ENCODE measurements at regions not wholly inside any gene's neighbourhood (a gene's known extent, or its start where the extent isn't known, plus 50 kb on each side); places are given as distances from the start of the nearest gene placed in this dataset.

- no peak for DNase-seq
Observed at GRCh38 chr2:17124575-17125318, 393.5 kb downstream of the RAD51AP2 start.

GRCh38 chr2:17122887-17123501 is 395.2 kb downstream of the RAD51AP2 start:
- DNase-seq, result no peak

GRCh38 chr2:17115466-17115865 is 402.8 kb downstream of the RAD51AP2 start:
- no peak for DNase-seq

GRCh38 chr2:17115042-17115441 is 403.2 kb downstream of the RAD51AP2 start:
- no peak for DNase-seq

GRCh38 chr2:17107871-17108270 is 410.4 kb downstream of the RAD51AP2 start:
- no peak for DNase-seq

- no peak for DNase-seq
Observed at GRCh38 chr2:17107151-17107550, 411.1 kb downstream of the RAD51AP2 start.

GRCh38 chr2:17106418-17106817 is 411.8 kb downstream of the RAD51AP2 start:
- no peak for DNase-seq

GRCh38 chr2:17104454-17104853 is 413.8 kb downstream of the RAD51AP2 start:
- DNase-seq, result no peak

GRCh38 chr2:17101596-17101995 is 416.6 kb downstream of the RAD51AP2 start:
- no peak for DNase-seq

- DNase-seq, result no peak
Observed at GRCh38 chr2:17101091-17101490, 417.1 kb downstream of the RAD51AP2 start.

- DNase-seq, result no peak
Observed at GRCh38 chr2:17095340-17095739, 422.9 kb downstream of the RAD51AP2 start.

GRCh38 chr2:17093712-17094111 is 424.5 kb downstream of the RAD51AP2 start:
- no peak for DNase-seq

- DNase-seq, result no peak
Observed at GRCh38 chr2:17086990-17087389, 421.4 kb upstream of the CYRIA start.

GRCh38 chr2:17085546-17086202 is 420.0 kb upstream of the CYRIA start:
- DNase-seq, result no peak

GRCh38 chr2:17084877-17085276 is 419.2 kb upstream of the CYRIA start:
- no peak for DNase-seq

GRCh38 chr2:17083902-17084301 is 418.3 kb upstream of the CYRIA start:
- no peak for DNase-seq

- no peak for DNase-seq
Observed at GRCh38 chr2:17079262-17079661, 413.6 kb upstream of the CYRIA start.

- DNase-seq, result no peak
Observed at GRCh38 chr2:17076533-17076932, 410.9 kb upstream of the CYRIA start.

- DNase-seq, result no peak
Observed at GRCh38 chr2:17070711-17071110, 405.1 kb upstream of the CYRIA start.

- DNase-seq, result no peak
Observed at GRCh38 chr2:17069564-17069963, 403.9 kb upstream of the CYRIA start.

- no peak for DNase-seq
Observed at GRCh38 chr2:17068021-17068420, 402.4 kb upstream of the CYRIA start.

GRCh38 chr2:17065536-17065935 is 399.9 kb upstream of the CYRIA start:
- no peak for DNase-seq

GRCh38 chr2:17061028-17061427 is 395.4 kb upstream of the CYRIA start:
- no peak for DNase-seq

GRCh38 chr2:17059458-17059857 is 393.8 kb upstream of the CYRIA start:
- DNase-seq, result no peak

Measured in stimulated activated CD4-positive, alpha-beta T cell treated with anti-CD3 and anti-CD28 coated beads, Interleukin-15, amount 100 ng/mL, for 24 hours (primary cell).